HCT116 (cell line): ENCODE measurements at regions not wholly inside any gene's neighbourhood (a gene's known extent, or its start where the extent isn't known, plus 50 kb on each side); places are given as distances from the start of the nearest gene placed in this dataset.

ENCODE experiments used
- ATAC-seq: fragments of 200-7000 bp; cut with Tn5 transposase; 2 replicates; pipeline ENCODE4 v1.9.1; 2020; ENCODE audit warnings: mild to moderate bottlenecking, moderate library complexity
- BruUV-seq: library from RNA; stranded (reverse); fragments of 400-500 nt; replicated peaks from 2 replicates; lab custom pipeline; 2021; lab: Mats Ljungman, UMichigan
- CTCF ChIA-PET: fragments of 300-600 bp; sonication (Branson Sonifier 250); formaldehyde crosslinking; loops from one replicate; lab custom pipeline; 2021; ENCODE audit warnings: antibody characterized with exemption; lab: Charles Lee
- POLR2A ChIA-PET: fragments of 300-600, 350-600 bp; sonication (Branson Sonifier 250); formaldehyde crosslinking; loops from one replicate; lab custom pipeline; 2021; ENCODE audit warnings: antibody characterized with exemption; lab: Charles Lee
- RAD21 ChIA-PET, 2 experiments: fragments of 300-600 bp; sonication (Branson Sonifier 250); formaldehyde crosslinking; loops; one replicate each; lab custom pipeline; 2023; ENCODE audit warnings: low total read pairs in 2 of 2; ENCODE audit not compliant: uncharacterized antibody in 2 of 2, unreplicated experiment in 2 of 2, low non-redundant PET in 1 of 2; lab: Charles Lee
- DNase-seq: peaks from one replicate; pipeline ENCODE4 v3.0.0-alpha.2; 2010; ENCODE audit warnings: low read depth, low spot score
- H2AFZ ChIP-seq: fragments of 200-600 bp; shearing (Covaris generic), sonication (generic); 2 replicates; pipeline ENCODE4 v1.6.1; 2017; ENCODE audit warnings: low read depth, mixed run types, mixed read lengths, antibody characterized with exemption, low read length; ENCODE audit not compliant: poor library complexity, severe bottlenecking
- H3K27ac ChIP-seq: 2 replicates; pipeline ENCODE4 v1.5.1; 2012; ENCODE audit warnings: low read depth, low read length
- H3K27me3 ChIP-seq: fragments of 200-600 bp; sonication (generic); 2 replicates; pipeline ENCODE4 v1.6.1; 2016; ENCODE audit warnings: mixed run types, low read length, mixed read lengths; ENCODE audit not compliant: insufficient read depth
- H3K36me3 ChIP-seq, 2 experiments: fragments of 200-500 bp in 1 of 2; fragments of 200-600 bp in 1 of 2; sonication (Bioruptor generic) in 1 of 2; sonication (generic) in 1 of 2; 2 replicates each; pipeline versions ENCODE4 v1.5.1 to v1.6.1; 2014 to 2016; ENCODE audit warnings: low read length in 2 of 2, inconsistent platforms in 1 of 2, mixed read lengths in 1 of 2, mixed run types in 1 of 2; ENCODE audit not compliant: insufficient read depth in 2 of 2, control insufficient read depth in 1 of 2
- H3K4me1 ChIP-seq, 2 experiments: fragments of 200-600 bp in 1 of 2; sonication (generic) in 1 of 2; 2 replicates each; pipeline versions ENCODE4 v1.5.1 to v1.6.1; 2012 to 2017; ENCODE audit warnings: low read length in 2 of 2, inconsistent platforms in 1 of 2, mild to moderate bottlenecking in 1 of 2, mixed read lengths in 1 of 2, mixed run types in 1 of 2, moderate library complexity in 1 of 2; ENCODE audit not compliant: insufficient read depth in 2 of 2, control insufficient read depth in 1 of 2
- H3K4me2 ChIP-seq: fragments of 200-600 bp; sonication (generic); 2 replicates; pipeline ENCODE4 v1.6.1; 2017; ENCODE audit warnings: mixed run types, low read length, mixed read lengths
- H3K4me3 ChIP-seq, 2 experiments: fragments of 200-600 bp in 1 of 2; sonication (generic) in 1 of 2; replicated peaks in 1 of 2; 2 replicates each; pipeline ENCODE4 v1.5.1; 2011 to 2016; ENCODE audit warnings: low read length in 2 of 2, control low read depth in 1 of 2, low read depth in 1 of 2, mild to moderate bottlenecking in 1 of 2, mixed read lengths in 1 of 2, mixed run types in 1 of 2
- H3K79me2 ChIP-seq: fragments of 200-600 bp; sonication (generic); 2 replicates; pipeline ENCODE4 v1.6.1; 2017; ENCODE audit warnings: mild to moderate bottlenecking, mixed run types, low read length, moderate library complexity, mixed read lengths; ENCODE audit not compliant: insufficient read depth
- H3K9ac ChIP-seq: fragments of 200-600 bp; sonication (generic); 2 replicates; pipeline ENCODE4 v1.6.1; 2016; ENCODE audit warnings: low read length, mixed read lengths
- H3K9me2 ChIP-seq: fragments of 200-600 bp; sonication (generic), shearing (Covaris generic); 2 replicates; pipeline ENCODE4 v1.6.1; 2017; ENCODE audit warnings: mixed run types, mild to moderate bottlenecking, moderate library complexity; ENCODE audit not compliant: insufficient read depth
- H3K9me3 ChIP-seq, 2 experiments: fragments of 200-500 bp in 1 of 2; fragments of 200-600 bp in 1 of 2; sonication (Bioruptor generic) in 1 of 2; sonication (generic) in 1 of 2; 2 replicates each; pipeline ENCODE4 v1.6.1; 2014 to 2017; ENCODE audit warnings: low read length in 2 of 2, mixed read lengths in 2 of 2, inconsistent platforms in 1 of 2, low read depth in 1 of 2, mild to moderate bottlenecking in 1 of 2, mixed run types in 1 of 2, moderate library complexity in 1 of 2; ENCODE audit not compliant: control insufficient read depth in 1 of 2, insufficient read depth in 1 of 2
- H4K20me1 ChIP-seq: fragments of 200-600 bp; sonication (generic), shearing (Covaris generic); 2 replicates; pipeline ENCODE4 v1.6.1; 2017; ENCODE audit warnings: mixed run types, mild to moderate bottlenecking, moderate library complexity; ENCODE audit not compliant: insufficient read depth
- CEBPB ChIP-seq: IDR thresholded peaks from 2 replicates; pipeline ENCODE4 v1.6.1; 2012; ENCODE audit warnings: low read depth
- ELF1 ChIP-seq: IDR thresholded peaks from 2 replicates; pipeline ENCODE4 v1.6.1; 2012; ENCODE audit warnings: low read depth, borderline replicate concordance
- EZH2 ChIP-seq: fragments of 200-600 bp; sonication (generic); IDR thresholded peaks from 2 replicates; pipeline ENCODE4 v1.6.1; 2017; ENCODE audit warnings: antibody characterized with exemption, mixed run types
- FOSL1 ChIP-seq: IDR thresholded peaks from 2 replicates; pipeline ENCODE4 v1.6.1; 2012; ENCODE audit warnings: low read depth
- JUND ChIP-seq: IDR thresholded peaks from 2 replicates; pipeline ENCODE4 v1.6.1; 2012
- POLR2A ChIP-seq: IDR thresholded peaks from 2 replicates; pipeline ENCODE4 v1.7.0; 2011; ENCODE audit warnings: borderline replicate concordance; ENCODE audit not compliant: insufficient read depth, insufficient read length; ENCODE audit errors: extremely low read depth
- POLR2AphosphoS5 ChIP-seq: IDR thresholded peaks from 2 replicates; pipeline ENCODE4 v1.6.1; 2011; ENCODE audit warnings: mild to moderate bottlenecking, low read depth, low read length, moderate library complexity
- RAD21 ChIP-seq: IDR thresholded peaks from 2 replicates; pipeline ENCODE4 v1.6.1; 2012; ENCODE audit warnings: low read depth, mild to moderate bottlenecking
- SIN3A ChIP-seq: IDR thresholded peaks from 2 replicates; pipeline ENCODE4 v1.6.1; 2012; ENCODE audit warnings: low read depth
- SP1 ChIP-seq: IDR thresholded peaks from 2 replicates; pipeline ENCODE4 v1.6.1; 2012; ENCODE audit warnings: low read depth
- SRF ChIP-seq: IDR thresholded peaks from 2 replicates; pipeline ENCODE4 v1.6.1; 2012; ENCODE audit warnings: low read depth
- TCF7L2 ChIP-seq: IDR thresholded peaks from 2 replicates; pipeline ENCODE4 v1.7.0; 2011; ENCODE audit warnings: borderline replicate concordance, inconsistent platforms; ENCODE audit not compliant: insufficient read depth, insufficient read length; ENCODE audit errors: extremely low read depth
- YY1 ChIP-seq: IDR thresholded peaks from 2 replicates; pipeline ENCODE4 v1.6.1; 2011; ENCODE audit warnings: low read length, low read depth, moderate library complexity, mild to moderate bottlenecking; ENCODE audit not compliant: insufficient replicate concordance; ENCODE audit errors: extremely low read depth
- ZFX ChIP-seq: fragments of 450-650 bp; IDR thresholded peaks from 2 replicates; pipeline ENCODE4 v1.6.1; 2017
- intact Hi-C: fragments of 100-400 bp; cut with micrococcal nuclease; formaldehyde crosslinking; loops from 2 replicates; pipeline ENCODE4 v1.10.0; 2022
- TF ChIP-seq, protein P1 (sequence below), 3 experiments: fragments of 200-600 bp in 1 of 3; sonication (generic) in 1 of 3; IDR thresholded peaks in 2 of 3; conservative IDR thresholded peaks in 1 of 3; 2 replicates each; pipeline ENCODE4 v1.5.1; 2012 to 2017; ENCODE audit warnings: low read depth in 2 of 3, low read length in 2 of 3, antibody characterized with exemption in 1 of 3, borderline replicate concordance in 1 of 3, control low read depth in 1 of 3, mild to moderate bottlenecking in 1 of 3, mixed read lengths in 1 of 3, mixed run types in 1 of 3, moderate library complexity in 1 of 3; ENCODE audit not compliant: insufficient read depth in 1 of 3
- TF ChIP-seq, protein P2 (sequence below): IDR thresholded peaks from 2 replicates; pipeline ENCODE4 v1.6.1; 2011; ENCODE audit warnings: mild to moderate bottlenecking, low read length, moderate library complexity; ENCODE audit not compliant: insufficient replicate concordance; ENCODE audit errors: extremely low read depth
- TF ChIP-seq, protein P3 (sequence below): IDR thresholded peaks from 2 replicates; pipeline ENCODE4 v1.6.1; 2012; ENCODE audit warnings: low read depth

DNA sequence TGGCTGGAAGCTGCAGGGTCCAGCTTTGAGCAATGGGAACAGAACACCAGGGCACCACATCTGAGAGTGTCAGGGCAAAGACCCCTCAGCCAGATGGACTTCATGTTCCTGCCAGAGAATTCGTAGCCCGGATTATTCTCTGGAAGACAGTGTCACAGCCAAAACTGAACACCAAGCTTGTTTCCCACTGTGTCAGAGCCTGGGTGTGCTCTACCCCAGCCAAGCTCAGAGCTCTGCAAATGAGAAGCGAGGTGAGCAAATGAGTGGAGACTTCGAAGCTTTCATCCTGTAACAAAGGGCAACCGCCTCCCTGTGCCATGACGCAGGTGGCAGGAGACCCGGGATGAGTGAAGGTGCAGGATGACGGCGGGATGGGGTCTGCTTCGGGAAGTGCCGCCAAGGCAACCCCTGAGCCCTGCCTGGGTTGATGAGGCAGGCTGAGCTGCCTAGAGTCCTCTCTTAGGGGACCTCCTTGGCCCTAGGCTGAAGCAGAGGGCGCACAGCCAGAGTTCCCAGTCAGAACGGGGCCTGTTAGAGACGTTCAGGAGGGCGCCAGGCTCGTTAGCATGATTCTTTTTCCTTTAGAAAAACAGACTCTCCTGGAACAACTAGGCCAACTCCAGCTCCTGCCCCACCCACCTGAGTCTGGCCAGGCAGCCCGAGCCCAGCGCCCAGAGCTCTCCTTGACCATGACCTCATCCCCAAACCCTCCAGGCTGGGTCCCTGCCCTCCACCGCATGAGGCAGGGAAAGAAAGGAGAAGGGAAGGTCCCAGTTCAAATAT lies 187.7 kb downstream of the SOD2 start:
- H4K20me1 ChIP-seq, result no peaks in the 10 kb centered on the region
- H3K4me1 ChIP-seq, result no peaks in the 10 kb centered on the region
- DNase-seq, result no peak
- intact Hi-C loops, result no loop called here
- no peaks in the 10 kb centered on the region for H3K36me3 ChIP-seq
- H3K4me2 ChIP-seq, result no peak overlapping the region
- no peaks in the 10 kb centered on the region for H3K9me2 ChIP-seq
- no TSS peak for BruUV-seq
- ATAC-seq, result no peak
- ChIA-PET POLR2A (no interaction called here), RAD21 (no interaction called here), CTCF (no interaction called here)
- no peak overlapping the region for H3K27ac ChIP-seq
- H3K4me3 ChIP-seq, result no peak overlapping the region
- no peak overlapping the region for H2AFZ ChIP-seq
- no peaks in the 10 kb centered on the region for H3K9me3 ChIP-seq
- H3K79me2 ChIP-seq, result no peaks in the 10 kb centered on the region
- no peaks in the 10 kb centered on the region for H3K27me3 ChIP-seq
- no peak overlapping the region for H3K9ac ChIP-seq
- TF ChIP-seq ELF1, result no peak
- no peak for TF ChIP-seq SP1
- no peak for TF ChIP-seq ZFX
- TF ChIP-seq, protein P1, sequence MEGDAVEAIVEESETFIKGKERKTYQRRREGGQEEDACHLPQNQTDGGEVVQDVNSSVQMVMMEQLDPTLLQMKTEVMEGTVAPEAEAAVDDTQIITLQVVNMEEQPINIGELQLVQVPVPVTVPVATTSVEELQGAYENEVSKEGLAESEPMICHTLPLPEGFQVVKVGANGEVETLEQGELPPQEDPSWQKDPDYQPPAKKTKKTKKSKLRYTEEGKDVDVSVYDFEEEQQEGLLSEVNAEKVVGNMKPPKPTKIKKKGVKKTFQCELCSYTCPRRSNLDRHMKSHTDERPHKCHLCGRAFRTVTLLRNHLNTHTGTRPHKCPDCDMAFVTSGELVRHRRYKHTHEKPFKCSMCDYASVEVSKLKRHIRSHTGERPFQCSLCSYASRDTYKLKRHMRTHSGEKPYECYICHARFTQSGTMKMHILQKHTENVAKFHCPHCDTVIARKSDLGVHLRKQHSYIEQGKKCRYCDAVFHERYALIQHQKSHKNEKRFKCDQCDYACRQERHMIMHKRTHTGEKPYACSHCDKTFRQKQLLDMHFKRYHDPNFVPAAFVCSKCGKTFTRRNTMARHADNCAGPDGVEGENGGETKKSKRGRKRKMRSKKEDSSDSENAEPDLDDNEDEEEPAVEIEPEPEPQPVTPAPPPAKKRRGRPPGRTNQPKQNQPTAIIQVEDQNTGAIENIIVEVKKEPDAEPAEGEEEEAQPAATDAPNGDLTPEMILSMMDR (IDR thresholded peaks at IDR 0.05 in 2 of 3, conservative IDR thresholded peaks at IDR 0.05 in 1 of 3; ENCODE audit: borderline replicate concordance in 1 of 3, insufficient read depth in 1 of 3, low read depth in 2 of 3, low read length in 2 of 3), result no peak
- no peak for TF ChIP-seq RAD21
- no peak for TF ChIP-seq YY1
- TF ChIP-seq JUND, result no peak
- no peak for TF ChIP-seq SIN3A
- TF ChIP-seq, protein P2, sequence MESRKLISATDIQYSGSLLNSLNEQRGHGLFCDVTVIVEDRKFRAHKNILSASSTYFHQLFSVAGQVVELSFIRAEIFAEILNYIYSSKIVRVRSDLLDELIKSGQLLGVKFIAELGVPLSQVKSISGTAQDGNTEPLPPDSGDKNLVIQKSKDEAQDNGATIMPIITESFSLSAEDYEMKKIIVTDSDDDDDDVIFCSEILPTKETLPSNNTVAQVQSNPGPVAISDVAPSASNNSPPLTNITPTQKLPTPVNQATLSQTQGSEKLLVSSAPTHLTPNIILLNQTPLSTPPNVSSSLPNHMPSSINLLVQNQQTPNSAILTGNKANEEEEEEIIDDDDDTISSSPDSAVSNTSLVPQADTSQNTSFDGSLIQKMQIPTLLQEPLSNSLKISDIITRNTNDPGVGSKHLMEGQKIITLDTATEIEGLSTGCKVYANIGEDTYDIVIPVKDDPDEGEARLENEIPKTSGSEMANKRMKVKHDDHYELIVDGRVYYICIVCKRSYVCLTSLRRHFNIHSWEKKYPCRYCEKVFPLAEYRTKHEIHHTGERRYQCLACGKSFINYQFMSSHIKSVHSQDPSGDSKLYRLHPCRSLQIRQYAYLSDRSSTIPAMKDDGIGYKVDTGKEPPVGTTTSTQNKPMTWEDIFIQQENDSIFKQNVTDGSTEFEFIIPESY, result no peak
- TF ChIP-seq, protein P3, sequence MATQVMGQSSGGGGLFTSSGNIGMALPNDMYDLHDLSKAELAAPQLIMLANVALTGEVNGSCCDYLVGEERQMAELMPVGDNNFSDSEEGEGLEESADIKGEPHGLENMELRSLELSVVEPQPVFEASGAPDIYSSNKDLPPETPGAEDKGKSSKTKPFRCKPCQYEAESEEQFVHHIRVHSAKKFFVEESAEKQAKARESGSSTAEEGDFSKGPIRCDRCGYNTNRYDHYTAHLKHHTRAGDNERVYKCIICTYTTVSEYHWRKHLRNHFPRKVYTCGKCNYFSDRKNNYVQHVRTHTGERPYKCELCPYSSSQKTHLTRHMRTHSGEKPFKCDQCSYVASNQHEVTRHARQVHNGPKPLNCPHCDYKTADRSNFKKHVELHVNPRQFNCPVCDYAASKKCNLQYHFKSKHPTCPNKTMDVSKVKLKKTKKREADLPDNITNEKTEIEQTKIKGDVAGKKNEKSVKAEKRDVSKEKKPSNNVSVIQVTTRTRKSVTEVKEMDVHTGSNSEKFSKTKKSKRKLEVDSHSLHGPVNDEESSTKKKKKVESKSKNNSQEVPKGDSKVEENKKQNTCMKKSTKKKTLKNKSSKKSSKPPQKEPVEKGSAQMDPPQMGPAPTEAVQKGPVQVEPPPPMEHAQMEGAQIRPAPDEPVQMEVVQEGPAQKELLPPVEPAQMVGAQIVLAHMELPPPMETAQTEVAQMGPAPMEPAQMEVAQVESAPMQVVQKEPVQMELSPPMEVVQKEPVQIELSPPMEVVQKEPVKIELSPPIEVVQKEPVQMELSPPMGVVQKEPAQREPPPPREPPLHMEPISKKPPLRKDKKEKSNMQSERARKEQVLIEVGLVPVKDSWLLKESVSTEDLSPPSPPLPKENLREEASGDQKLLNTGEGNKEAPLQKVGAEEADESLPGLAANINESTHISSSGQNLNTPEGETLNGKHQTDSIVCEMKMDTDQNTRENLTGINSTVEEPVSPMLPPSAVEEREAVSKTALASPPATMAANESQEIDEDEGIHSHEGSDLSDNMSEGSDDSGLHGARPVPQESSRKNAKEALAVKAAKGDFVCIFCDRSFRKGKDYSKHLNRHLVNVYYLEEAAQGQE, result no peak
- no peak for TF ChIP-seq TCF7L2
- no peak for TF ChIP-seq FOSL1
- TF ChIP-seq POLR2A, result no peak
- no peak for TF ChIP-seq POLR2AphosphoS5
- no peak for TF ChIP-seq CEBPB
- no peak for TF ChIP-seq SRF
- TF ChIP-seq EZH2, result no peak
